T-helper 1 cell treated with Interleukin-12 subunit alpha and Interleukin-12 subunit beta and Interleukin-4 antibody, amounts not matched to agents 30 μg/mL and 1 μg/mL, for 36 hours (primary cell): ENCODE measurements at regions not wholly inside any gene's neighbourhood (a gene's known extent, or its start where the extent isn't known, plus 50 kb on each side); places are given as distances from the start of the nearest gene placed in this dataset.

Experiments
- H3K27ac Mint-ChIP-seq: one replicate; pipeline ENCODE4 v1.8.0; 2021; ENCODE audit warnings: mild to moderate bottlenecking, mixed read lengths
- H3K27me3 Mint-ChIP-seq: one replicate; pipeline ENCODE4 v1.8.0; 2021; ENCODE audit warnings: low read depth, mixed read lengths
- H3K36me3 Mint-ChIP-seq: one replicate; pipeline ENCODE4 v1.8.0; 2021; ENCODE audit warnings: low read depth, mixed read lengths
- H3K4me1 Mint-ChIP-seq: one replicate; pipeline ENCODE4 v1.8.0; 2021; ENCODE audit warnings: low read depth, mixed read lengths
- H3K4me3 Mint-ChIP-seq: one replicate; pipeline ENCODE4 v1.8.0; 2021; ENCODE audit warnings: mild to moderate bottlenecking, moderate library complexity, mixed read lengths
- H3K9me3 Mint-ChIP-seq: one replicate; pipeline ENCODE4 v1.8.0; 2021; ENCODE audit warnings: mixed read lengths

- no peak overlapping the region for H3K4me3 Mint-ChIP-seq
- no peaks in the 10 kb centered on the region for H3K36me3 Mint-ChIP-seq
- H3K27ac Mint-ChIP-seq: no peak overlapping the region
- H3K4me1 Mint-ChIP-seq: no peaks in the 10 kb centered on the region
- H3K27me3 Mint-ChIP-seq: no peaks in the 10 kb centered on the region
- no peaks in the 10 kb centered on the region for H3K9me3 Mint-ChIP-seq
Measured at GRCh38 chr14:87732562-87732961, 260.4 kb downstream of the GALC start.

- Mint-ChIP-seq H3K4me1 (no peaks in the 10 kb centered on the region), H3K9me3 (no peaks in the 10 kb centered on the region), H3K4me3 (no peak overlapping the region), H3K27me3 (no peaks in the 10 kb centered on the region), H3K27ac (no peak overlapping the region), H3K36me3 (no peaks in the 10 kb centered on the region)
Measured at GRCh38 chr14:87725318-87725717, 267.7 kb downstream of the GALC start.

- Mint-ChIP-seq H3K27ac (no peak overlapping the region), H3K27me3 (no peaks in the 10 kb centered on the region), H3K4me3 (no peak overlapping the region), H3K9me3 (no peaks in the 10 kb centered on the region), H3K36me3 (no peaks in the 10 kb centered on the region), H3K4me1 (no peaks in the 10 kb centered on the region)
Measured at GRCh38 chr14:87712396-87713090, 280.4 kb downstream of the GALC start.

- H3K9me3 Mint-ChIP-seq: no peaks in the 10 kb centered on the region
- H3K27ac Mint-ChIP-seq: no peak overlapping the region
- H3K4me3 Mint-ChIP-seq: no peak overlapping the region
- H3K36me3 Mint-ChIP-seq: no peaks in the 10 kb centered on the region
- H3K4me1 Mint-ChIP-seq: no peaks in the 10 kb centered on the region
- H3K27me3 Mint-ChIP-seq: no peaks in the 10 kb centered on the region
Measured at GRCh38 chr14:87705439-87705896, 287.5 kb downstream of the GALC start.

GRCh38 chr14:87698481-87698880 is 294.5 kb downstream of the GALC start:
- H3K4me3 Mint-ChIP-seq: no peak overlapping the region
- no peak overlapping the region for H3K27ac Mint-ChIP-seq
- H3K27me3 Mint-ChIP-seq: no peaks in the 10 kb centered on the region
- H3K9me3 Mint-ChIP-seq: no peaks in the 10 kb centered on the region
- H3K4me1 Mint-ChIP-seq: no peaks in the 10 kb centered on the region
- H3K36me3 Mint-ChIP-seq: no peaks in the 10 kb centered on the region

GRCh38 chr14:87696485-87696884 is 296.5 kb downstream of the GALC start:
- no peaks in the 10 kb centered on the region for H3K27me3 Mint-ChIP-seq
- no peaks in the 10 kb centered on the region for H3K4me1 Mint-ChIP-seq
- H3K27ac Mint-ChIP-seq: no peak overlapping the region
- no peak overlapping the region for H3K4me3 Mint-ChIP-seq
- no peaks in the 10 kb centered on the region for H3K36me3 Mint-ChIP-seq
- no peaks in the 10 kb centered on the region for H3K9me3 Mint-ChIP-seq

- H3K4me3 Mint-ChIP-seq: no peak overlapping the region
- H3K36me3 Mint-ChIP-seq: no peaks in the 10 kb centered on the region
- H3K27ac Mint-ChIP-seq: no peak overlapping the region
- H3K4me1 Mint-ChIP-seq: no peaks in the 10 kb centered on the region
- H3K27me3 Mint-ChIP-seq: no peaks in the 10 kb centered on the region
- H3K9me3 Mint-ChIP-seq: no peaks in the 10 kb centered on the region
Measured at GRCh38 chr14:87691042-87691881, 301.7 kb downstream of the GALC start.

GRCh38 chr14:87690076-87690613 is 302.8 kb downstream of the GALC start:
- Mint-ChIP-seq H3K36me3 (no peaks in the 10 kb centered on the region), H3K27ac (no peak overlapping the region), H3K27me3 (no peaks in the 10 kb centered on the region), H3K4me3 (no peak overlapping the region), H3K9me3 (no peaks in the 10 kb centered on the region), H3K4me1 (no peaks in the 10 kb centered on the region)

- Mint-ChIP-seq H3K27ac (no peak overlapping the region), H3K9me3 (no peaks in the 10 kb centered on the region), H3K4me3 (no peak overlapping the region)
Measured at GRCh38 chr14:87688524-87688923, 304.5 kb downstream of the GALC start.

GRCh38 chr14:87687420-87687819 is 305.6 kb downstream of the GALC start:
- H3K27ac Mint-ChIP-seq: no peak overlapping the region
- H3K4me1 Mint-ChIP-seq: no peaks in the 10 kb centered on the region
- no peak overlapping the region for H3K4me3 Mint-ChIP-seq
- no peaks in the 10 kb centered on the region for H3K36me3 Mint-ChIP-seq
- H3K9me3 Mint-ChIP-seq: no peaks in the 10 kb centered on the region
- H3K27me3 Mint-ChIP-seq: no peaks in the 10 kb centered on the region

More at GRCh38 chr14:87688524-87688923, 304.5 kb downstream of the GALC start:
- H3K27me3 Mint-ChIP-seq: no peaks in the 10 kb centered on the region
- H3K36me3 Mint-ChIP-seq: no peaks in the 10 kb centered on the region
- H3K4me1 Mint-ChIP-seq: no peaks in the 10 kb centered on the region

GRCh38 chr14:87686746-87687145 is 306.2 kb downstream of the GALC start:
- H3K4me3 Mint-ChIP-seq: no peak overlapping the region
- H3K27ac Mint-ChIP-seq: no peak overlapping the region
- no peaks in the 10 kb centered on the region for H3K9me3 Mint-ChIP-seq
- no peaks in the 10 kb centered on the region for H3K36me3 Mint-ChIP-seq
- no peaks in the 10 kb centered on the region for H3K4me1 Mint-ChIP-seq
- no peaks in the 10 kb centered on the region for H3K27me3 Mint-ChIP-seq

- H3K27me3 Mint-ChIP-seq: no peaks in the 10 kb centered on the region
- no peaks in the 10 kb centered on the region for H3K4me1 Mint-ChIP-seq
- H3K9me3 Mint-ChIP-seq: no peaks in the 10 kb centered on the region
- H3K36me3 Mint-ChIP-seq: no peaks in the 10 kb centered on the region
- no peak overlapping the region for H3K27ac Mint-ChIP-seq
- no peak overlapping the region for H3K4me3 Mint-ChIP-seq
Measured at GRCh38 chr14:87679866-87680265, 313.1 kb downstream of the GALC start.

- Mint-ChIP-seq H3K9me3 (no peaks in the 10 kb centered on the region), H3K36me3 (no peaks in the 10 kb centered on the region), H3K4me1 (no peaks in the 10 kb centered on the region)
Measured at GRCh38 chr14:87678624-87679023, 314.4 kb downstream of the GALC start.

GRCh38 chr14:87676814-87677437 is 316.1 kb downstream of the GALC start:
- Mint-ChIP-seq H3K4me1 (no peaks in the 10 kb centered on the region), H3K4me3 (no peak overlapping the region), H3K27me3 (no peaks in the 10 kb centered on the region), H3K27ac (no peak overlapping the region), H3K36me3 (no peaks in the 10 kb centered on the region), H3K9me3 (no peaks in the 10 kb centered on the region)

More at GRCh38 chr14:87678624-87679023, 314.4 kb downstream of the GALC start:
- Mint-ChIP-seq H3K27ac (no peak overlapping the region), H3K4me3 (no peak overlapping the region), H3K27me3 (no peaks in the 10 kb centered on the region)
